ENCODE measurements at regions not wholly inside any gene's neighbourhood (a gene's known extent, or its start where the extent isn't known, plus 50 kb on each side); places are given as distances from the start of the nearest gene placed in this dataset.

DNA sequence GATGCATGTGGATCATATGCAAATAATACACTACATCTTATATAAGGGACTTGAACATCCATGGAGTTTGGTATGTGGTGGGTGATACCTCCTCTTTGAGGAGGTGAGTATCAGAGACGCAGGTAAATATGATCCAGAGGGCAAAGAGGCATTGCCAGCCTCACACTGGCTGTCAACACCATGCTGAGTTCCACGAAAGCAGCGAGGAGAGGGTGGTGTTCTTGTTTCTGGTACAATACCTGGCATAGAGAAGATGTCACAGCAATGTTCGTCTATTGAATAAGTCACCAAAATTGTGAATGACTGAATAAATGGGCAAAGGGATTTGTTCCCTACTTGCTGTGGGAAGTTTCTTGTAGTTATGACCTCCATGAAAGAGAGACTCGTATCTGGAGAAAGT, 182.2 kb downstream of the SNRPN start:
- TF ChIP-seq, protein P1, sequence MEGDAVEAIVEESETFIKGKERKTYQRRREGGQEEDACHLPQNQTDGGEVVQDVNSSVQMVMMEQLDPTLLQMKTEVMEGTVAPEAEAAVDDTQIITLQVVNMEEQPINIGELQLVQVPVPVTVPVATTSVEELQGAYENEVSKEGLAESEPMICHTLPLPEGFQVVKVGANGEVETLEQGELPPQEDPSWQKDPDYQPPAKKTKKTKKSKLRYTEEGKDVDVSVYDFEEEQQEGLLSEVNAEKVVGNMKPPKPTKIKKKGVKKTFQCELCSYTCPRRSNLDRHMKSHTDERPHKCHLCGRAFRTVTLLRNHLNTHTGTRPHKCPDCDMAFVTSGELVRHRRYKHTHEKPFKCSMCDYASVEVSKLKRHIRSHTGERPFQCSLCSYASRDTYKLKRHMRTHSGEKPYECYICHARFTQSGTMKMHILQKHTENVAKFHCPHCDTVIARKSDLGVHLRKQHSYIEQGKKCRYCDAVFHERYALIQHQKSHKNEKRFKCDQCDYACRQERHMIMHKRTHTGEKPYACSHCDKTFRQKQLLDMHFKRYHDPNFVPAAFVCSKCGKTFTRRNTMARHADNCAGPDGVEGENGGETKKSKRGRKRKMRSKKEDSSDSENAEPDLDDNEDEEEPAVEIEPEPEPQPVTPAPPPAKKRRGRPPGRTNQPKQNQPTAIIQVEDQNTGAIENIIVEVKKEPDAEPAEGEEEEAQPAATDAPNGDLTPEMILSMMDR (IDR thresholded peaks at IDR 0.05; ENCODE audit: insufficient read depth, low read length) = no peak
- TF ChIP-seq POLR2AphosphoS5 (IDR thresholded peaks at IDR 0.05; ENCODE audit: low read depth) = no peak

Measured in HL-60 (cell line).